ENCODE measurements at regions not wholly inside any gene's neighbourhood (a gene's known extent, or its start where the extent isn't known, plus 50 kb on each side); places are given as distances from the start of the nearest gene placed in this dataset.

GRCh38 chr4:124420166-124420695 is 292.3 kb downstream of the ANKRD50 start:
- CTCF ChIA-PET = no interaction called here
- POLR2A ChIA-PET = no interaction called here
- no peak for DNase-seq (ENCODE audit: extremely low spot score)
- no peak for TF ChIP-seq CTCF (IDR thresholded peaks at IDR 0.05; ENCODE audit: control extremely low read depth, extremely low read depth, low read depth, missing control alignments)

GRCh38 chr4:124423160-124423559 is 289.4 kb downstream of the ANKRD50 start:
- TF ChIP-seq CTCF (IDR thresholded peaks at IDR 0.05; ENCODE audit: control extremely low read depth, extremely low read depth, low read depth, missing control alignments) = no peak
- ChIA-PET CTCF (no interaction called here), POLR2A (no interaction called here)
- no peak for DNase-seq (ENCODE audit: extremely low spot score)

GRCh38 chr4:124426279-124426678 is 286.3 kb downstream of the ANKRD50 start:
- CTCF ChIA-PET = interaction anchor here (3.2 kb wide), 1 partner anchor 10 kb away, joined by 11 read pairs; no protein-coding TSS in a partner anchor
- POLR2A ChIA-PET = no interaction called here
- no peak for DNase-seq (ENCODE audit: extremely low spot score)
- no peak for TF ChIP-seq CTCF (IDR thresholded peaks at IDR 0.05; ENCODE audit: control extremely low read depth, extremely low read depth, low read depth, missing control alignments)

GRCh38 chr4:124427095-124427767 is 285.3 kb downstream of the ANKRD50 start:
- CTCF ChIA-PET = interaction anchor here (0.8 to 3.2 kb wide), 2 partner anchors 9 kb away, joined by 3 to 11 read pairs; no protein-coding TSS in a partner anchor
- POLR2A ChIA-PET = no interaction called here
- no peak for TF ChIP-seq CTCF (IDR thresholded peaks at IDR 0.05; ENCODE audit: control extremely low read depth, extremely low read depth, low read depth, missing control alignments)
- no peak for DNase-seq (ENCODE audit: extremely low spot score)

- ChIA-PET POLR2A (no interaction called here), CTCF (no interaction called here)
- no peak for DNase-seq (ENCODE audit: extremely low spot score)
- TF ChIP-seq CTCF (IDR thresholded peaks at IDR 0.05; ENCODE audit: control extremely low read depth, extremely low read depth, low read depth, missing control alignments) = no peak
Measured at GRCh38 chr4:124428648-124429047, 283.9 kb downstream of the ANKRD50 start.

GRCh38 chr4:124429746-124430250 is 282.7 kb downstream of the ANKRD50 start:
- ChIA-PET CTCF (no interaction called here), POLR2A (no interaction called here)
- DNase-seq (ENCODE audit: extremely low spot score) = no peak
- TF ChIP-seq CTCF (IDR thresholded peaks at IDR 0.05; ENCODE audit: control extremely low read depth, extremely low read depth, low read depth, missing control alignments) = no peak
